ENCODE measurements at regions not wholly inside any gene's neighbourhood (a gene's known extent, or its start where the extent isn't known, plus 50 kb on each side); places are given as distances from the start of the nearest gene placed in this dataset.

DNA sequence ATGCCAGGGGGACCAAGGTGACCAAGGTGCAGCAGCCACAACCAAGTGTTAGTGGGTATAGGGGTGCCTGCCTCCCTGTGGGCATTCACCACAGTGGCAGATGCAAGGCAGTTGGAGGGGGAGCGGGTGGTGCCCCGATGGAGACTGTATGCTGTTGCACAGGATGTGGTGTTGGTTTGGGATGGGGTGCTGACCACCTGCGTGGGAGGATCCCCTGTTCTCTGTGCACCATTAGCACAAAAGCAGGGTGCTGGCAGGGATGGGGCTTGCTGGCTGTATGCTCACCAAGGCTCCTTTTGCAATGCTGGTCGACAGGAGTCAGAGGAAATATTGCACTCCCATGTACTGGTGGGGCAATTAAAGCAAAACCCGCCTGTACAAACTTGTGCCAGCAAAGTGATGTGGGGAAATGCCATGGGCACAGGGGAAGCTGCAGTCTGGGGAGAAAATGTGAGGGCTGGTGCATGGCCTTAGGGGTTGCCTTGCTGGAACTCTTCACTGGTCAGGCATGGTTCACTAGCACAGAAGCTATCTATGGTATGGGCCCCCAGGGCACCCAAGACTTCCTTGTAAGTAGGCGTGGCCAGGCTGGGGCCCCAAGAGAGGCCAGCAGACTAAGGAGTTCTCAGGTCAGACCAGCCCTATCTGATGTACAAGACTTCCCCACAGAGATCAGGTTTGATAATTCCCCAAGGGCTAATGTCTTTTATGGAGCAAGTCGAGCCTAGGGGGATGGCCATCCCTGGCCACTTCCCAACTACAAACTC, 51.9 kb upstream of the GNAT3 start:
- no peak for DNase-seq (ENCODE audit: low read depth)

DNA sequence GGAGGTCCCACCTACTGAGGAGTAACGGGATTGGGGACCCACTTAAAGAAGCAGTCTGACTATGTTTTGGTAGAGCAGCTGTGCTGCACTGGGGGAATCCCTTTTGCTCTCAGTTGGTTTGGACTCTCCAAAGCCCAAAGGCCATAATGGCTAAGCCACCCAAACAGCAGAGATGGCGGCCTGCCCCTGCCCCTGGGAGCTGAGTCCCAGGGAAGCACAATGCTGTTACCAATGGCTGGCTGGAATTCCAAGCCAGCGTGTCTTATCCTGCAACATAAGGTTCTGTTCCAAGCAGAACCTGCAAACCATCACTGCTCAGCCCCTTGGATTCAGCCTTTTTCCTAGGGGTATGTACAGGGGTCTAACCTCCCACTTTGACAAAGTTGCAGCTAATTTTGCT, 53.7 kb upstream of the GNAT3 start:
- no peak for DNase-seq (ENCODE audit: low read depth)

- DNase-seq (ENCODE audit: low read depth) = no peak
These were observed 56.8 kb upstream of the CD36 start for GRCh38 chr7:80581486-80582260.

GRCh38 chr7:80583901-80584300, 54.5 kb upstream of the CD36 start:
- DNase-seq (ENCODE audit: low read depth) = peak; percentile 24

DNA sequence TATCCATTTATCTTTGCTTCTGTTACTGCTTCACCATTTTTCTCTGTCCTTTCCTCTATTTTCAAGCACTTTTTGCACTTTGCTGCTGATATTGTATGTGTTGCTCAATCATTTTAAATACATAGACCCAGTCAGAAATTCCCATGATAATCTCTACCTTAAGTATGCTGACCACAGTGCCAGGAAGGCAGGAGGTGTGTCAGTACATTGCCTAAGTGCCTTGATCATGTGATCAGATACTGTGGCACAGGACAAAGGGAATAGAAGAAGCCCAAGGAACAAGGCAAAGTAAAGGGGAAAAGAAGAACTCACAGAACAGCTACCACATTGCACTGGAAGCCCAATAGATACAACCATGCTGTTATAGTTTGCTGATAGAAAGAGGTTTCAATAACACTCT, 53.7 kb upstream of the CD36 start:
- peak; percentile 24 for DNase-seq (ENCODE audit: low read depth)

DNA sequence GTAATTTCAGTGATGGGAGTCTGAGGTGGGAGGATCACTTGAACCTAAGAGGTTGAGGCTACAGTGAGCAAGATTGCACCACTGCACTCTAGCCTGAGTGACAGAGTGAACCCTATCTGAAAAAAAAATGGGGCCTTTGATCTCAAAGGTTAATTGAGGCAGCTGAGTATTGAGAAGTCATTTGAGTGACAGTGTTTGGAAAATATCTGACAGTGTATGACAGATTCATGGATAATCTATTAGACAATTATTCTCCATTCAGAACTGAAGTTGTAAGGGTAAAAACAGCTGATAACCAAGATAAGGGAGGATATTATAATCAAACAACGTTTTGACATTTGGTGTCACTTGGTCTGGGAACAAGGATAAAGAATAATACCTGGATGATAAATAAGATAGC, 50.9 kb upstream of the CD36 start:
- DNase-seq (ENCODE audit: low read depth) = no peak

DNA sequence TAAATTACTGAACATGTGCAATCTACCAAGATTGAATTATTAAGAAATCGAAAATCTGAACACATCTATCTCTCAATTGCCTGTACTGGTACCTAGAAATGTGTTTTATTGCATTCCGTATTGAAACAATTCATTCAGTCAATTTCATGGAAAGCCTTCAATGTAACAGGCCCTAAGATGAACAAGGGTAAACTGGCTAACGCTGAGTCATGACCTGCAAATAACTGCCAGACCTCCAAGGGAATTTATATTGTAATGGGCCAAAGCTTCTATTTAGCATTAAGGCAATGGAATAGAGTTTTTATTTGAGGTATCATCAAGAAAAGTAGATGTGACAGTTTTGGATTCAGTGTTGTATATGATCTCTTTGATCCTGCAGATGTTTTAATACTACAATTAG, 49.9 kb upstream of the CD36 start:
- peak; percentile 10 for DNase-seq (ENCODE audit: low read depth)

Data from fibroblast of the conjunctiva (primary cell).